C4-2B (cell line): ENCODE measurements at regions not wholly inside any gene's neighbourhood (a gene's known extent, or its start where the extent isn't known, plus 50 kb on each side); places are given as distances from the start of the nearest gene placed in this dataset.

ENCODE experiments used
- H3K27ac ChIP-seq: fragments of 450-650 bp; 2 replicates; pipeline ENCODE4 v1.5.1; 2017
- CTCF ChIP-seq: fragments of 450-650 bp; conservative IDR thresholded peaks from 2 replicates; pipeline ENCODE4 v1.5.1; 2017; ENCODE audit warnings: mild to moderate bottlenecking
- ZFX ChIP-seq: fragments of 450-650 bp; IDR thresholded peaks from 2 replicates; pipeline ENCODE4 v1.6.1; 2017

- TF ChIP-seq ZFX (no peak), CTCF (no peak)
- no peak overlapping the region for H3K27ac ChIP-seq
Measured at GRCh38 chr13:30846311-30846710, 59.8 kb upstream of the MEDAG start.

DNA sequence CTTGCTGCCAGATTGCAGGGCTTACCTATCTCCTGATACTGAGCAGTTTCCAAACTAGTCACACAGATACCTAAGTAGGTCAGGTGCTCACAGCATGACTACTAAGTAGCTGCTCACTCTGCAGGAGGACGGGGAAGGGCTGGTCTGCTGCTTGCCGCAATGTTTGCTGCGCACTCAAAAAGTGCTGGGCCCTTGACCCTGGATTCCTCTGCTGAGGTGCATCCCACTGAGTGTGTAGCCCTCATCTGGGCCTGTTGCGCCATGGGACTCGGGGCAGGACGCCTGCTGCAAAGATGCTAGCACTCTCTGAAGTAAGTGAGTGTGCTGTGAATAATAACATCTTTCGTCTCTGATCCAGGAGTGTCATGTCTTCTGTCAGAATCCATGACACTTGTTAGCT lies 59.2 kb upstream of the MEDAG start:
- no peak for TF ChIP-seq CTCF
- no peak for TF ChIP-seq ZFX
- no peak overlapping the region for H3K27ac ChIP-seq

DNA sequence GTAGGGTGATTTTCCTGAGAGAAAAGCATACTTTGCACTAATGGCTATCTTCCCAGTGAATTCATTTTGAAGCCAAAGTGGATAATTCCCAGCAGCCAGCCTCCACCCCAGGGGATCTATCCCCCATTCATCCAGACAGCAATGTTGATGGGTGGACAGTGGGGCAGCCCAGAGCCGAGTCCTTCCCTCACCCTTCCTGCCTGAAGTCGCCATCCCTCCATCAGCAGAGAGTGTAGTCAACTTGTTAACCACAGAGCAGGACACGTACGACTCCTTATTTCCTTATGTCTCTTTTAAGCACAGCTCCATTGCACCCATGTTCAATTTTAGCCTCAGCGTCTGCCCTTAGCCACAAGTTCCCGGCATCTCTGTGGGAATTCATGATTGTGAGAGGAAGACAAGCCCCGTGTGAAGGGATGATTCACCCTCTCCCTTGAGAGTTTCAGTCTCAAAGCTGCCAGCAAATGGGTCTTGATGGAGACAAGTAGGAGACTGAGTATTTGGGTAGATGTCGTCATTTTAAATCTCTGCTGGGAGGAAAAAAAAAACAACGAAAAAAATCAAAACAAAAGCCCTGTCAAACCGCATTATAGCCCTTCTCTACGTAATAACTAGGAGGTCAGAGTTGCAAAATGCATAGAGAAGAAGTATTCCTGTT lies 58.3 kb upstream of the MEDAG start:
- TF ChIP-seq ZFX (no peak), CTCF (no peak)
- H3K27ac ChIP-seq, result no peak overlapping the region

GRCh38 chr13:30848332-30849027 lies 57.6 kb upstream of the MEDAG start:
- TF ChIP-seq ZFX (no peak), CTCF (no peak)
- no peak overlapping the region for H3K27ac ChIP-seq

GRCh38 chr13:30849611-30850010 lies 56.5 kb upstream of the MEDAG start:
- no peak overlapping the region for H3K27ac ChIP-seq
- TF ChIP-seq CTCF (no peak), ZFX (no peak)

DNA sequence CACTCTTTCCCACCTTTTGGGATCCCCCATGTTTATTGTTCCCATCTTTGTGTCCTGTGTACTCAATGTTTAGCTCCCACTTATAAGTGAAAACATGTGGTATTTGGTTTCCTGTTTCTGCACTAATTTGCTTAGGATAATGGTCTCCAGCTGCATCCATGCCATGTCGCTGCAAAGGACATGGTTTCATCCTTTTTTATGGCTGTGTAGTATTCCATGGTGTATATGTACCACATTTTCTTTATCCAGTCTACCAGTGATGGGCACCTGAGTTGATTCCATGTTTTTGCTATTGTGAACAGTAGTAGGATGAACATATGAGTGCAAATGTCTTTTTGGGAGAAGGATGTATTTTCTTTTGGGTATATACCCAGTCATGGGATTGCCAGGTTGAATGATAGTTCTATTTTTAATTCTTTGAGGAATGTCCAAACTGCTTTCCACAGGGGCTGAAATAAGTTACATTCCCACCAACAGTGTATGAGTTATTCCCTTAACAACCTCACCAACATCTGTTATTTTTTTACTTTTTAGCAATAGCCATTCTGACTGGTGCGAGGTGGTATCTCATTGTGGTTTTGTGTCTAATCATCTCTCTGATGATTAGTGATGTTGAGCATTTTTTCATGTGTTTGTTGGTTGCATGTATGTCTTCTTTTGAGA lies 55.7 kb upstream of the MEDAG start:
- TF ChIP-seq CTCF (no peak), ZFX (no peak)
- no peak overlapping the region for H3K27ac ChIP-seq

DNA sequence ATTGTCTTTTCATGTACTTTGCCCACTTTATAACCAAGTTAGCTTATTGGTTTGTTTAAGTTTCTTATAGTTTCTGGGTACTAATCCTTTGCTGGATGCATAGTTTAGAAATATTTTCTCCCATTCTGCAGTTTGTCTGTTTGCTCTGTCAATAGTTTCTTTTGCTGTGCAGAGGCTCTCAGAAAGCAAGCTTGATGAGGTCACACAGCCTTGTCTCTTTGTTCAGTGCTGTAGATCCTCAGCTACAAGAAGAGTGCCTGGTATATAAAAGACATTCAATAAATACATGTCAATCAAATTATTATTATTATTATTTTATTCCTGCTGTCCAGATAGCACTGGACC lies 55.2 kb upstream of the MEDAG start:
- H3K27ac ChIP-seq, result no peak overlapping the region
- TF ChIP-seq ZFX, result no peak
- TF ChIP-seq CTCF, result no peak
